GM12872 (cell line): ENCODE measurements at regions not wholly inside any gene's neighbourhood (a gene's known extent, or its start where the extent isn't known, plus 50 kb on each side); places are given as distances from the start of the nearest gene placed in this dataset.

Experiments used
- CTCF ChIP-seq: IDR thresholded peaks from 3 replicates; pipeline ENCODE4 v1.5.1; 2011; ENCODE audit warnings: low read depth, mild to moderate bottlenecking, low read length, moderate library complexity; ENCODE audit not compliant: insufficient read depth

- TF ChIP-seq CTCF: no peak
These were observed 267.4 kb upstream of the ATP11B start for GRCh38 chr3:182525766-182526374.

- TF ChIP-seq CTCF: no peak
These were observed 265.6 kb upstream of the ATP11B start for GRCh38 chr3:182527745-182528144.

DNA sequence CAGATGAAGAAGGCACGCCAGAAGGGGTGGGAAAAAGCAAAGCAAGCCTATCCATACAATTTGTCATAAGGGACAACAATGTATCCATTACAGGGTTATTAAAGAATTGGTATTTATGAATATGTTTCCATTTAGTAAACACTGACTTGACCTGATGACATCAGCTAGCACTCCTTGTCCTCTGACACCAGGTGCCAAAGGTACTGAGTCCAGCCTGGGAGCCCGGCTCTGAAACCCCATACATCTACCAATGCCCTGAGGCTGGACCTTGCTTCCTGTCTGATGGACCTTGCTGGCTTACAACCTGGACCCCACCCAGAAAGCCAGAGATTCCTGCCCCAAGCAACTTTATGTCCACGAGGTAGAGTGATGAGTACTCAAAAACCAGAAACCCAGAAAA is 263.0 kb upstream of the ATP11B start:
- TF ChIP-seq CTCF: no peak

GRCh38 chr3:182533394-182533793 is 259.9 kb upstream of the ATP11B start:
- TF ChIP-seq CTCF: no peak

- no peak for TF ChIP-seq CTCF
These were observed 248.8 kb upstream of the ATP11B start for GRCh38 chr3:182544542-182544941.

- TF ChIP-seq CTCF: no peak
These were observed 231.0 kb upstream of the ATP11B start for GRCh38 chr3:182562274-182562673.

DNA sequence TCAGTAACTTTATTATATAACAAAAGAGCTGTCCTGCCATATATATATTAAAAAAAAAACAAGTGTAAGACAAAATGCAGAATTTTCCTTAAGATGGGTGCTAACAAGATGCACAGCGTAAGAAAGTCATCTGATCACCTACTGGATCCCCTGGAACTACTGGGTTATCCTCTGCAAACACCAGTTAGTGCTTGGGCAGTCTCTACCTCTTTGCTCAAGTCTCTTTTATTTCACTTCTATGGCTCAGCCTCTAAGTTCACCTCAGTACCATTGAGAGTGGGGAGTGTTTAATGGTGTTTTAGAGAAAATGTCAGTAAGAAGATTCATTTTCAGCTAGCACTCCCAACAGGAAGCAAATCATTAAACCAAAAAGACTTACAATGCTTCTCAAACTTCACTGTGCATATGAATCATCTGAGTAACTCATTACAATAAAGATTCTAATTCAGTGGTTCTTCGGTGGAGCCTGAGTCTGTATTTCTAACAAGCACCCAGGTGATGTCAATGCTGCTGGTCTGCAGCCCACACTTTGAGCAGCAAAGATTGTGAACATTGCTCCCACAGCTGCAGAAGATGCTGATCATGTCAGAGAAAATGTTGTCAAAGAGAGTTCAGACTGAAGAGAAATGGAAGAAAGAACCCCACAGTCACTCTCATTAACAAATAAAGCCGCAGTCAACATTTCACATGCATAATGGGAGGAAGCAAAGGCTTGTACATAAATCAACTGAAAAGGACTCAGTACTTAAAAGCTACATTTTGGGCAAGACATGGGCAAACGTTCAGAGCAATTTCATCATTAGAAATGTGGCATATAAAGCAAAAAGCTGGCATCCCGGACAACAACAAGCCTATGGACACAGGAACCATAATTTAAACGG is 227.1 kb upstream of the ATP11B start:
- TF ChIP-seq CTCF: no peak
